Mucosa of descending colon (tissue), 3 donors: ENCODE measurements at regions not wholly inside any gene's neighbourhood (a gene's known extent, or its start where the extent isn't known, plus 50 kb on each side); places are given as distances from the start of the nearest gene placed in this dataset.
A peak's percentile ranks its signal among the peaks of the same experiment; 100 is the strongest.

ENCODE experiments used
- ATAC-seq: fragments of 200-7000 bp; cut with Tn5 transposase; one replicate; pipeline ENCODE4 v1.9.1; 2020; ENCODE audit warnings: mild to moderate bottlenecking, moderate library complexity
- DNase-seq, 3 donors: peaks; one replicate each; pipeline ENCODE4 v3.0.0-alpha.2; 2020
- H3K36me3 ChIP-seq: fragments of 200-600 bp; one replicate; pipeline ENCODE4 v1.8.0; 2021; ENCODE audit warnings: low read depth, mild to moderate bottlenecking
- H3K4me1 ChIP-seq: fragments of 200-600 bp; one replicate; pipeline ENCODE4 v1.8.0; 2021; ENCODE audit warnings: low read depth, mild to moderate bottlenecking
- H3K4me3 ChIP-seq: fragments of 200-600 bp; one replicate; pipeline ENCODE4 v1.8.0; 2021; ENCODE audit warnings: mild to moderate bottlenecking
- H3K9me3 ChIP-seq: fragments of 200-600 bp; one replicate; pipeline ENCODE4 v1.8.0; 2021; ENCODE audit warnings: mild to moderate bottlenecking
- CTCF ChIP-seq: fragments of 200-600 bp; IDR thresholded peaks from one replicate; pipeline ENCODE4 v1.8.0; 2022; ENCODE audit warnings: antibody characterized with exemption, mild to moderate bottlenecking
- intact Hi-C, 2 donors: fragments of 100-400 bp; cut with DNase I in 1 of 2; cut with micrococcal nuclease in 1 of 2; formaldehyde crosslinking; loops; one replicate each; pipeline versions ENCODE4 v1.11.0 to v1.11.1; 2022; cut with DNase I, micrococcal nuclease
- donor health status: DM: no; HTN: no; CAD: no; lungs with moderate emphysema.
- donor health status: DM: no; HTN: no; CAD: no.
- donor health status: DM: no; HTN: yes; CAD: no.

DNA sequence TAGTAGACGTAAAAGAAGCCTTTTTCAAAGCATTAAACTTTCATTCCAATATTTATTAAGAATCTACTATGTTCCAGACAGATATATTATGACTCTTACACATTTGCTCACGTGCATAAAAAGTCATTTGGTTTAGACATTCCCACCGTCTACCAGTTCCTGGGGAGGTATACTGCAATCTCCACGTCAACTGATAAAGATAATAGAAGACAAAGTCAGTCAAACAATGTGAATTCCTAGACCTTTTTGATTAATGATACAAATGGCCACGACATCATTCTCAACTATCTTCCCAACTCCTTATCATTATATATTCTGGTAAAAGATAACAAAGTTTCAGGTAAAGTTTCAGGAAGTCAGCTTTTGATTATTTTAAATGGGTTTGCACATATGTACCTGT lies 69.0 kb downstream of the SIPA1L2 start:
- DNase-seq (no peak), ATAC-seq (no peak)
- no peaks in the 10 kb centered on the region for H3K9me3 ChIP-seq
- H3K36me3 ChIP-seq = no peaks in the 10 kb centered on the region
- no peak overlapping the region for H3K4me3 ChIP-seq
- intact Hi-C loops = no loop called here
- TF ChIP-seq CTCF = no peak
- peaks cover 15% of the 10 kb centered on the region for H3K4me1 ChIP-seq

DNA sequence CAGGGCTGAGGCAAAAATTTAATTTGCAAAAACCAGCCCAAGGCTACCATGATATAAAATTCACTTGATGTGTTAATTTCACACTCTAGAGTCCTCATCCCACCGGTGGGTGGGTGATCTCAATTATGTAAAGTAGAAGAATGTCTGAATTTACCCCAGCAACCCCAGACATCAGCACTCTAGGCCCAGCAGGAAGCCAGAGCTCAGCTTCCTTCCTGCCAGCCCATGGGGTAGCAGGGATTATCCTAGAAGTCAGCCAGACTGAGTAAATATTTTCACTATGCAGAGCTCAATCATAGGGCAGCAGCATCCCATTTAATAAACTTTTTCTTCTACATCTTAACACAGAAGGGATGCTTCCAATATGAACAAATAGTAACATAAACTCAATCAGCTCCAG lies 71.0 kb downstream of the SIPA1L2 start:
- Histone ChIP-seq H3K4me1 (peaks cover 25% of the 10 kb centered on the region), H3K9me3 (no peaks in the 10 kb centered on the region), H3K4me3 (no peak overlapping the region), H3K36me3 (no peaks in the 10 kb centered on the region)
- intact Hi-C loops = no loop called here
- ATAC-seq (no peak), DNase-seq (no peak)
- TF ChIP-seq CTCF = no peak

DNA sequence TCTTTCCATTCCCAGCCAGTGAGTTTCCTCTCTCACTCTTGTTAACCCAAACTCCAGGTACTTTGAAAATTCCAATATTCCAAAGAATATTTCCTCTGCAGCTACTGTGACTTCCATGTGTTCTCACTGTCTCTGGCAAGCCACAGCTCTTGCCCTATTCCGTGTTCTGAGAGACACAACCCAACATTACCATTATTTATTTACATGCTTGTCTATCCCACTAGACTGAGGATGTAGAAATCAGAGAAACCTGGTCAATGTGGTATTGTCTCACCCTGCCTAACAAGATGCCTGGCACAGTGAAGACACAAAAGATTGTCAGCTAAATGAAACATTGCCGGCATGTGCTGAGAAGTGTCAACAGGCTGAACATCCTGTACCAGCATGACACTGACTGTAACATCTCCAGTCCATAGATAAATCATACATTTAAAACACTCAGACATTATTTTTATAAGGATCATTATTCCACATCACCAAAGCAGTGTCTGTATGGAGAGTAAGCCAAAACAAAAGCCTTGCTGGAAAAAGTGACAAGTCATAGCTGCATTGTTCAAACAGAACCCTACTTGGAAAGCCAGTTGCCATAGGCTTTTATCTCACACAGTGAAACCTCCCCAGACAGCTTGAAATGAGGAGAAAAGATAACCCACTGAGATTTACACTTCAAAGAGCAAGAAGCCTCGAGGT lies 72.3 kb downstream of the SIPA1L2 start:
- Histone ChIP-seq H3K4me1 (peaks cover 29% of the 10 kb centered on the region), H3K4me3 (no peak overlapping the region), H3K36me3 (no peaks in the 10 kb centered on the region), H3K9me3 (no peaks in the 10 kb centered on the region)
- ATAC-seq (peak; percentile 17), DNase-seq (no peak)
- no peak for TF ChIP-seq CTCF
- intact Hi-C loops = no loop called here

GRCh38 chr1:232557096-232557495 lies 72.8 kb downstream of the SIPA1L2 start:
- Histone ChIP-seq H3K4me1 (peaks cover 29% of the 10 kb centered on the region), H3K4me3 (no peak overlapping the region), H3K36me3 (no peaks in the 10 kb centered on the region), H3K9me3 (no peaks in the 10 kb centered on the region)
- TF ChIP-seq CTCF = no peak
- peak; percentile 72 for ATAC-seq
- peak in 1 of 3 donors; percentile 32 for DNase-seq
- intact Hi-C loops = no loop called here

GRCh38 chr1:232556351-232556750 lies 73.6 kb downstream of the SIPA1L2 start:
- Histone ChIP-seq H3K36me3 (no peaks in the 10 kb centered on the region), H3K4me1 (peaks cover 29% of the 10 kb centered on the region), H3K4me3 (no peak overlapping the region), H3K9me3 (no peaks in the 10 kb centered on the region)
- intact Hi-C loops = no loop called here
- TF ChIP-seq CTCF = no peak
- DNase-seq (no peak), ATAC-seq (no peak)
